ENCODE measurements at regions not wholly inside any gene's neighbourhood (a gene's known extent, or its start where the extent isn't known, plus 50 kb on each side); places are given as distances from the start of the nearest gene placed in this dataset.
A peak's percentile ranks its signal among the peaks of the same experiment; 100 is the strongest.

DNA sequence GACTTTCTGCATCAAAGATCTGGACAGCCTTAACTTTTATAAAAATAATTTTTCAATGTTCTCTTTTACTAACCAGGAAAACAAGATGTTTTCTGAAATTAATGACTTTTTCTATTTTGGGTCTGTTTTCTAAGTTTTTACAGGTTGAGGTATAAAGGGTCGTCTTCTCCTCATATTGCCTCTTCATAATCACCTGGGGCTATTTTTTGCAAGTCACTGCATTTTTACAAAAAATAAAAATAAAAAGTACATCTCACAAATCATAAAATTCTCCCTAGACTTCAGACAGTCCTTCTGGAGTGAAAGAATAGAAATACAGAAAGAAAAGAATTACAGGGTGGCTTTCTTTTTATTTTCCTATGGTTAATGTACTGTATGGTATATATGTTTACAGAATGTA lies 168.5 kb downstream of the PALM2AKAP2 start:
- CTCF ChIA-PET: interaction anchor here (2.2 kb wide), 1 partner anchor 12 kb away, joined by 5 read pairs; no protein-coding TSS in a partner anchor
- Histone ChIP-seq H3K4me3 (no peak overlapping the region), H3K9me3 (no peaks in the 10 kb centered on the region), H3K27ac (no peak overlapping the region), H3K4me2 (no peak overlapping the region), H3K4me1 (no peaks in the 10 kb centered on the region)
- TF ChIP-seq NFE2L2 (conservative IDR thresholded peaks at IDR 0.05; ENCODE audit: low read length) (peak; percentile 79), KDM5A (IDR thresholded peaks at IDR 0.05) (no peak)
- ATAC-seq (no peak), FAIRE-seq (no peak), DNase-seq (ENCODE audit: low read depth in 1 of 2, low spot score in 1 of 2) (no peak)
- POLR2A ChIA-PET: no interaction called here
- 16% methylated on average over 1 of the region's 1 CpG for WGBS (ENCODE audit: missing lambda C conversion rate)

DNA sequence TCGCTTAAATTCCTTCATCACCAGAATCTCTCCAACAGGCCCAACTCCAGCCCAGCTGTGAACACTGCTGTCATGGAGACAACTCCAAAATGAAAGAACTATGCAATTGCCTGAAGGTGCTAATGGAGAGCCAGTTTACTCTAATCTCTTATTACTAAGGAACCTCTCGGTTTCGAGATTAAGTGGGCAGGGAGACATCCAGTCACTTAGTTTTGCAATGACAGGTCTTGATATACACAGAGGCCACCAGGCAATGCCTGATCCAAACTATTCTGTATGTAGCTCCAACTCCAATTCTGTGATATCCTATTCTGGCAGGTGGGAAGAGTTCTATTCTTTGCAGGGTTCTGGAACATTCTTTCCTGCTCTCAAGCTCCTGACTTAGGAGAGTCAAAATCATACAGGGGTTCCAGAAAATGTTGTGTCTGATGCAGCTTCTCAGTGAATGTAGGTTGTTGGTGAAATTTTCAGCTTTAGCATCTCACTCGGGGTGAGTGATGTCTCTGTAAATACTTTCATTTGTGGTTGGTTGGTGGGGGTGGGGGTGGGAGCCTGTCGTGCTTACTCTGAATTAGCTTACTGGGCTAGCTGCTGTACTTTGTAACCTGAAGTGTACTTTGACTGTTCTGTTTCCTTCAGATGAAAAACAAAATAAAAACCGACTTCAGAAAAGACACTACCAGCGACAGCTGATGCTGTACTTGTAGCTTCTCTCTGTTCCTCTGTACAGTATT lies 170.9 kb downstream of the PALM2AKAP2 start:
- Histone ChIP-seq H3K27ac (no peak overlapping the region), H3K4me2 (no peak overlapping the region), H3K4me1 (no peaks in the 10 kb centered on the region), H3K4me3 (no peak overlapping the region), H3K9me3 (no peaks in the 10 kb centered on the region)
- DNase-seq (ENCODE audit: low read depth in 1 of 2, low spot score in 1 of 2) (no peak), ATAC-seq (no peak), FAIRE-seq (no peak)
- TF ChIP-seq CBX8 (IDR thresholded peaks at IDR 0.05): no peak
- no peak for TF ChIP-seq HOXB13 (CRISPR knock-in tag; IDR thresholded peaks at IDR 0.05; ENCODE audit: low read depth)
- TF ChIP-seq KDM1A (IDR thresholded peaks at IDR 0.05; ENCODE audit: low read depth): no peak
- no peak for TF ChIP-seq HOXB5 (CRISPR knock-in tag; IDR thresholded peaks at IDR 0.05)
- TF ChIP-seq ZSCAN20 (CRISPR knock-in tag; IDR thresholded peaks at IDR 0.05): no peak
- TF ChIP-seq EP300 (IDR thresholded peaks at IDR 0.05): no peak
- TF ChIP-seq, protein P1, sequence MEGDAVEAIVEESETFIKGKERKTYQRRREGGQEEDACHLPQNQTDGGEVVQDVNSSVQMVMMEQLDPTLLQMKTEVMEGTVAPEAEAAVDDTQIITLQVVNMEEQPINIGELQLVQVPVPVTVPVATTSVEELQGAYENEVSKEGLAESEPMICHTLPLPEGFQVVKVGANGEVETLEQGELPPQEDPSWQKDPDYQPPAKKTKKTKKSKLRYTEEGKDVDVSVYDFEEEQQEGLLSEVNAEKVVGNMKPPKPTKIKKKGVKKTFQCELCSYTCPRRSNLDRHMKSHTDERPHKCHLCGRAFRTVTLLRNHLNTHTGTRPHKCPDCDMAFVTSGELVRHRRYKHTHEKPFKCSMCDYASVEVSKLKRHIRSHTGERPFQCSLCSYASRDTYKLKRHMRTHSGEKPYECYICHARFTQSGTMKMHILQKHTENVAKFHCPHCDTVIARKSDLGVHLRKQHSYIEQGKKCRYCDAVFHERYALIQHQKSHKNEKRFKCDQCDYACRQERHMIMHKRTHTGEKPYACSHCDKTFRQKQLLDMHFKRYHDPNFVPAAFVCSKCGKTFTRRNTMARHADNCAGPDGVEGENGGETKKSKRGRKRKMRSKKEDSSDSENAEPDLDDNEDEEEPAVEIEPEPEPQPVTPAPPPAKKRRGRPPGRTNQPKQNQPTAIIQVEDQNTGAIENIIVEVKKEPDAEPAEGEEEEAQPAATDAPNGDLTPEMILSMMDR (IDR thresholded peaks at IDR 0.05): no peak
- no peak for TF ChIP-seq HOXA7 (CRISPR knock-in tag; IDR thresholded peaks at IDR 0.05)
- no peak for TF ChIP-seq NPAS2 (CRISPR knock-in tag; IDR thresholded peaks at IDR 0.05; ENCODE audit: borderline replicate concordance)
- TF ChIP-seq, protein P2, sequence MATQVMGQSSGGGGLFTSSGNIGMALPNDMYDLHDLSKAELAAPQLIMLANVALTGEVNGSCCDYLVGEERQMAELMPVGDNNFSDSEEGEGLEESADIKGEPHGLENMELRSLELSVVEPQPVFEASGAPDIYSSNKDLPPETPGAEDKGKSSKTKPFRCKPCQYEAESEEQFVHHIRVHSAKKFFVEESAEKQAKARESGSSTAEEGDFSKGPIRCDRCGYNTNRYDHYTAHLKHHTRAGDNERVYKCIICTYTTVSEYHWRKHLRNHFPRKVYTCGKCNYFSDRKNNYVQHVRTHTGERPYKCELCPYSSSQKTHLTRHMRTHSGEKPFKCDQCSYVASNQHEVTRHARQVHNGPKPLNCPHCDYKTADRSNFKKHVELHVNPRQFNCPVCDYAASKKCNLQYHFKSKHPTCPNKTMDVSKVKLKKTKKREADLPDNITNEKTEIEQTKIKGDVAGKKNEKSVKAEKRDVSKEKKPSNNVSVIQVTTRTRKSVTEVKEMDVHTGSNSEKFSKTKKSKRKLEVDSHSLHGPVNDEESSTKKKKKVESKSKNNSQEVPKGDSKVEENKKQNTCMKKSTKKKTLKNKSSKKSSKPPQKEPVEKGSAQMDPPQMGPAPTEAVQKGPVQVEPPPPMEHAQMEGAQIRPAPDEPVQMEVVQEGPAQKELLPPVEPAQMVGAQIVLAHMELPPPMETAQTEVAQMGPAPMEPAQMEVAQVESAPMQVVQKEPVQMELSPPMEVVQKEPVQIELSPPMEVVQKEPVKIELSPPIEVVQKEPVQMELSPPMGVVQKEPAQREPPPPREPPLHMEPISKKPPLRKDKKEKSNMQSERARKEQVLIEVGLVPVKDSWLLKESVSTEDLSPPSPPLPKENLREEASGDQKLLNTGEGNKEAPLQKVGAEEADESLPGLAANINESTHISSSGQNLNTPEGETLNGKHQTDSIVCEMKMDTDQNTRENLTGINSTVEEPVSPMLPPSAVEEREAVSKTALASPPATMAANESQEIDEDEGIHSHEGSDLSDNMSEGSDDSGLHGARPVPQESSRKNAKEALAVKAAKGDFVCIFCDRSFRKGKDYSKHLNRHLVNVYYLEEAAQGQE (IDR thresholded peaks at IDR 0.05): no peak
- no peak for TF ChIP-seq EHF (CRISPR knock-in tag; IDR thresholded peaks at IDR 0.05)
- TF ChIP-seq RNF2 (IDR thresholded peaks at IDR 0.05; ENCODE audit: borderline replicate concordance, low read depth): no peak
- TF ChIP-seq MAZ (IDR thresholded peaks at IDR 0.05; ENCODE audit: borderline replicate concordance, low read depth, low read length): no peak
- ChIA-PET POLR2A (no interaction called here), CTCF (interaction anchor here (0.7 to 2.2 kb wide), 5 partner anchors 10 to 347 kb away, joined by 3 to 6 read pairs (median 5); no protein-coding TSS in a partner anchor)
- 50% methylated on average over 7 of the region's 7 CpGs for WGBS (ENCODE audit: missing lambda C conversion rate)

DNA sequence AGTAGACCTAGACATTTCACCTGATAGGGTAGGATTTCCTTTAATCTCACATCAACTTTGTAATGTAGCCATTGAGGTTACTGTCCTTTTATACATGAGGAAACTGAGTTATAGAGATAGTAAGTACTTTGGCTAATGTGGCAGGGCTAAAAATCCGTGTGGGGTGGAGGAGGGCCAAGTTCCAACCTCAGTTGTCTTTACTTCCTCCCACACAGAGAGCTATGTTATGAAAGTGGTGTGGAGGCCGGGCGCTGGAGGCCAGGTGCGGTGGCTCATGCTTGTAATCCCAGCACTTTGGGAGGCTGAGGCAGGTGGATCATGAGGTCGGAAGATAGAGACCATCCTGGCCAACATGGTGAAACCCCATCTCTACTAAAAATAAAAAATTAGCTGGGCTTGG lies 173.3 kb downstream of the PALM2AKAP2 start:
- ChIA-PET POLR2A (no interaction called here), CTCF (no interaction called here)
- Histone ChIP-seq H3K4me3 (no peak overlapping the region), H3K9me3 (no peaks in the 10 kb centered on the region), H3K4me1 (no peaks in the 10 kb centered on the region), H3K27ac (no peak overlapping the region), H3K4me2 (no peak overlapping the region)
- no peak for FAIRE-seq
- 71% methylated on average over 5 of the region's 5 CpGs for WGBS (ENCODE audit: missing lambda C conversion rate)
- DNase-seq (ENCODE audit: low read depth in 1 of 2, low spot score in 1 of 2): no peak
- no peak for ATAC-seq
- TF ChIP-seq NPAS2 (CRISPR knock-in tag; IDR thresholded peaks at IDR 0.05; ENCODE audit: borderline replicate concordance) (no peak), HEYL (CRISPR knock-in tag; IDR thresholded peaks at IDR 0.05) (no peak), CHD4 (IDR thresholded peaks at IDR 0.05; ENCODE audit: borderline replicate concordance) (no peak), CBX2 (IDR thresholded peaks at IDR 0.05; ENCODE audit: borderline replicate concordance, low read depth) (no peak), JUN (IDR thresholded peaks at IDR 0.05) (no peak), EHMT2 (IDR thresholded peaks at IDR 0.05; ENCODE audit: low read depth) (no peak), FOSL2 (IDR thresholded peaks at IDR 0.05) (no peak), FOSL2 (CRISPR knock-in tag; IDR thresholded peaks at IDR 0.05) (no peak), JUNB (IDR thresholded peaks at IDR 0.05) (no peak), EP300 (IDR thresholded peaks at IDR 0.05) (no peak)
- TF ChIP-seq, protein P3, sequence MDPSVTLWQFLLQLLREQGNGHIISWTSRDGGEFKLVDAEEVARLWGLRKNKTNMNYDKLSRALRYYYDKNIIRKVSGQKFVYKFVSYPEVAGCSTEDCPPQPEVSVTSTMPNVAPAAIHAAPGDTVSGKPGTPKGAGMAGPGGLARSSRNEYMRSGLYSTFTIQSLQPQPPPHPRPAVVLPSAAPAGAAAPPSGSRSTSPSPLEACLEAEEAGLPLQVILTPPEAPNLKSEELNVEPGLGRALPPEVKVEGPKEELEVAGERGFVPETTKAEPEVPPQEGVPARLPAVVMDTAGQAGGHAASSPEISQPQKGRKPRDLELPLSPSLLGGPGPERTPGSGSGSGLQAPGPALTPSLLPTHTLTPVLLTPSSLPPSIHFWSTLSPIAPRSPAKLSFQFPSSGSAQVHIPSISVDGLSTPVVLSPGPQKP (IDR thresholded peaks at IDR 0.05; ENCODE audit: low read depth, low read length): no peak
- TF ChIP-seq, protein P4, sequence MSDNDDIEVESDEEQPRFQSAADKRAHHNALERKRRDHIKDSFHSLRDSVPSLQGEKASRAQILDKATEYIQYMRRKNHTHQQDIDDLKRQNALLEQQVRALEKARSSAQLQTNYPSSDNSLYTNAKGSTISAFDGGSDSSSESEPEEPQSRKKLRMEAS (IDR thresholded peaks at IDR 0.05): no peak
- TF ChIP-seq, protein P5, sequence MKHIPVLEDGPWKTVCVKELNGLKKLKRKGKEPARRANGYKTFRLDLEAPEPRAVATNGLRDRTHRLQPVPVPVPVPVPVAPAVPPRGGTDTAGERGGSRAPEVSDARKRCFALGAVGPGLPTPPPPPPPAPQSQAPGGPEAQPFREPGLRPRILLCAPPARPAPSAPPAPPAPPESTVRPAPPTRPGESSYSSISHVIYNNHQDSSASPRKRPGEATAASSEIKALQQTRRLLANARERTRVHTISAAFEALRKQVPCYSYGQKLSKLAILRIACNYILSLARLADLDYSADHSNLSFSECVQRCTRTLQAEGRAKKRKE (CRISPR knock-in tag; IDR thresholded peaks at IDR 0.05; ENCODE audit: low read depth): no peak
- TF ChIP-seq, protein P6, sequence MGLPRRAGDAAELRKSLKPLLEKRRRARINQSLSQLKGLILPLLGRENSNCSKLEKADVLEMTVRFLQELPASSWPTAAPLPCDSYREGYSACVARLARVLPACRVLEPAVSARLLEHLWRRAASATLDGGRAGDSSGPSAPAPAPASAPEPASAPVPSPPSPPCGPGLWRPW (IDR thresholded peaks at IDR 0.05): no peak

All from A549 (cell line).